Stomach (tissue), 4 donors: ENCODE measurements at regions not wholly inside any gene's neighbourhood (a gene's known extent, or its start where the extent isn't known, plus 50 kb on each side); places are given as distances from the start of the nearest gene placed in this dataset.

ENCODE experiments used
- EP300 ChIP-seq: sonication (generic); formaldehyde crosslinking; IDR thresholded peaks from one replicate; pipeline ENCODE4 v1.6.1; 2017; ENCODE audit warnings: antibody characterized with exemption
- POLR2A ChIP-seq, 4 donors: fragments of 450-650 bp; IDR thresholded peaks; one replicate each; pipeline ENCODE4 v1.6.1; 2016; ENCODE audit warnings: antibody characterized with exemption in 4 of 4, control low read depth in 2 of 4, mild to moderate bottlenecking in 1 of 4, moderate library complexity in 1 of 4
- POLR2AphosphoS5 ChIP-seq, 3 donors: sonication (generic); formaldehyde crosslinking; IDR thresholded peaks; one replicate each; pipeline ENCODE4 v1.6.1; 2016; ENCODE audit warnings: antibody characterized with exemption in 3 of 3
- TF ChIP-seq, protein P1 (sequence below), 7 experiments: fragments of 450-650 bp in 4 of 7; fragments of 200-600 bp in 3 of 7; sonication (generic) in 3 of 7; IDR thresholded peaks; one replicate each; pipeline ENCODE4 v1.5.1; 2016 to 2019; ENCODE audit warnings: antibody characterized with exemption in 7 of 7, control low read depth in 2 of 7, mild to moderate bottlenecking in 1 of 7

DNA sequence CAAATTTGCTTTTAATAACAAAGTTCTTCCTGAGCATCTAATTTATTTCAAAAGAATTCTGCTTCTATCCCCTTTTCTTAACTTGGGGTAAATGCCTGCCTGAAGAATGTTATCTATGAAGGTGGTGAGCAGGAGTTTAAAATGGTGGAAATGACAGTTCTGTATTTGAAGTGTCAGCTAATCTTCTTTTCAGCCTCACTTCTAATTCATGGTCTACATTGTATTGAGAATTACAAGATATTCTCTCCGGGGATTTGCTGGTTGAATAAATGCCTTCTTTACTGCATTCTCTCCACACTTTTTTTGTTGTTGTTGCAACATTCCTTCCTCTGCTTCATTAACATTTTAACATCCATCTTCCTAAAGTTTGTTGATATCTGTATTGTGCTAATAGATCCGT is 143.1 kb upstream of the GRIN3A start:
- TF ChIP-seq, protein P1, sequence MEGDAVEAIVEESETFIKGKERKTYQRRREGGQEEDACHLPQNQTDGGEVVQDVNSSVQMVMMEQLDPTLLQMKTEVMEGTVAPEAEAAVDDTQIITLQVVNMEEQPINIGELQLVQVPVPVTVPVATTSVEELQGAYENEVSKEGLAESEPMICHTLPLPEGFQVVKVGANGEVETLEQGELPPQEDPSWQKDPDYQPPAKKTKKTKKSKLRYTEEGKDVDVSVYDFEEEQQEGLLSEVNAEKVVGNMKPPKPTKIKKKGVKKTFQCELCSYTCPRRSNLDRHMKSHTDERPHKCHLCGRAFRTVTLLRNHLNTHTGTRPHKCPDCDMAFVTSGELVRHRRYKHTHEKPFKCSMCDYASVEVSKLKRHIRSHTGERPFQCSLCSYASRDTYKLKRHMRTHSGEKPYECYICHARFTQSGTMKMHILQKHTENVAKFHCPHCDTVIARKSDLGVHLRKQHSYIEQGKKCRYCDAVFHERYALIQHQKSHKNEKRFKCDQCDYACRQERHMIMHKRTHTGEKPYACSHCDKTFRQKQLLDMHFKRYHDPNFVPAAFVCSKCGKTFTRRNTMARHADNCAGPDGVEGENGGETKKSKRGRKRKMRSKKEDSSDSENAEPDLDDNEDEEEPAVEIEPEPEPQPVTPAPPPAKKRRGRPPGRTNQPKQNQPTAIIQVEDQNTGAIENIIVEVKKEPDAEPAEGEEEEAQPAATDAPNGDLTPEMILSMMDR (IDR thresholded peaks at IDR 0.05): no peak
- TF ChIP-seq POLR2A (IDR thresholded peaks at IDR 0.05) (no peak), EP300 (no peak), POLR2AphosphoS5 (IDR thresholded peaks at IDR 0.05) (no peak)
